DOHH2 (cell line): ENCODE measurements at regions not wholly inside any gene's neighbourhood (a gene's known extent, or its start where the extent isn't known, plus 50 kb on each side); places are given as distances from the start of the nearest gene placed in this dataset.

Source experiments
- EZH2phosphoT487 ChIP-seq: fragments of 200-600 bp; sonication (generic); IDR thresholded peaks from 2 replicates; pipeline ENCODE4 v1.6.1; 2017; ENCODE audit warnings: borderline replicate concordance, mild to moderate bottlenecking, antibody characterized with exemption, low read length, moderate library complexity, mixed read lengths
- TF ChIP-seq, protein P1 (sequence below): fragments of 200-600 bp; sonication (generic); IDR thresholded peaks from one replicate; pipeline ENCODE4 v1.5.1; 2014; ENCODE audit warnings: antibody characterized with exemption, mild to moderate bottlenecking, low read depth, low read length; ENCODE audit not compliant: poor library complexity, severe bottlenecking

DNA sequence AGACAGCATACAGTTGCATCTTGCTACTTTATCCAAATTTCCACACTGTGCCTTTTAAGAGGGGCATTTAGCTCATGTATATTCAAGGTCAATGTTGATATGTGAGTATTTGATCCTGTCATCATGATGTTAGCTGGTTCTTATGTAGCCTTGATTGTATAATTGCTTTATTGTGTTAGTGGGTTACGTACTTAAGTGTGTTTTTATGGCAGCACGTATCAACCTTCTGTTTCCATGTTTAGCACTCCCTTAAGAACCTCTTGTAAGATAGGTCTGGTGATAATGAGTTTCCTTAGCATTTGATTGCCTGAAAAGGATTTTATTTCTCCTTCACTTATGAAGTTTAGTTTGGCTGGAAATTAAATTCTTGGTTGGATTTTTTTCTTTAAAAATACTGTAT lies 445.2 kb downstream of the NAV3 start:
- TF ChIP-seq, protein P1, sequence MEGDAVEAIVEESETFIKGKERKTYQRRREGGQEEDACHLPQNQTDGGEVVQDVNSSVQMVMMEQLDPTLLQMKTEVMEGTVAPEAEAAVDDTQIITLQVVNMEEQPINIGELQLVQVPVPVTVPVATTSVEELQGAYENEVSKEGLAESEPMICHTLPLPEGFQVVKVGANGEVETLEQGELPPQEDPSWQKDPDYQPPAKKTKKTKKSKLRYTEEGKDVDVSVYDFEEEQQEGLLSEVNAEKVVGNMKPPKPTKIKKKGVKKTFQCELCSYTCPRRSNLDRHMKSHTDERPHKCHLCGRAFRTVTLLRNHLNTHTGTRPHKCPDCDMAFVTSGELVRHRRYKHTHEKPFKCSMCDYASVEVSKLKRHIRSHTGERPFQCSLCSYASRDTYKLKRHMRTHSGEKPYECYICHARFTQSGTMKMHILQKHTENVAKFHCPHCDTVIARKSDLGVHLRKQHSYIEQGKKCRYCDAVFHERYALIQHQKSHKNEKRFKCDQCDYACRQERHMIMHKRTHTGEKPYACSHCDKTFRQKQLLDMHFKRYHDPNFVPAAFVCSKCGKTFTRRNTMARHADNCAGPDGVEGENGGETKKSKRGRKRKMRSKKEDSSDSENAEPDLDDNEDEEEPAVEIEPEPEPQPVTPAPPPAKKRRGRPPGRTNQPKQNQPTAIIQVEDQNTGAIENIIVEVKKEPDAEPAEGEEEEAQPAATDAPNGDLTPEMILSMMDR = no peak
- no peak for TF ChIP-seq EZH2phosphoT487
